ENCODE measurements at regions not wholly inside any gene's neighbourhood (a gene's known extent, or its start where the extent isn't known, plus 50 kb on each side); places are given as distances from the start of the nearest gene placed in this dataset.
A peak's percentile ranks its signal among the peaks of the same experiment; 100 is the strongest.

- Histone ChIP-seq H3K36me3 (ENCODE audit: control insufficient read depth, insufficient read depth, low read length) (no peaks in the 10 kb centered on the region), H3K4me2 (ENCODE audit: insufficient read depth, low read length) (no peak overlapping the region), H3K4me3 (no peak overlapping the region), H3K4me1 (replicated peaks in 1 of 2; ENCODE audit: control insufficient read depth in 2 of 2, insufficient read depth in 2 of 2, low read length in 2 of 2) (peaks cover 0 to 15% of the 10 kb centered on the region in 2 experiments; a peak in 3 of 5 replicates), H3K9ac (ENCODE audit: insufficient read depth in 1 of 2, low read depth in 2 of 2, low read length in 2 of 2) (no peak overlapping the region), H3K9me3 (replicated peaks; ENCODE audit: control insufficient read depth, insufficient read depth, low read depth, low read length) (no peaks in the 10 kb centered on the region), H4K20me1 (replicated peaks; ENCODE audit: control insufficient read depth, insufficient read depth, low read length) (no peaks in the 10 kb centered on the region), H3K79me2 (ENCODE audit: control insufficient read depth, insufficient read depth, low read length) (no peaks in the 10 kb centered on the region), H2AFZ (ENCODE audit: low read depth, low read length) (peak overlapping the region; percentile 16; the same call in 1 of the 2 replicates), H3K27ac (ENCODE audit: extremely low read depth, low read depth, low read length) (no peak overlapping the region), H3K9me1 (ENCODE audit: control insufficient read depth, insufficient read depth, low read length) (no peaks in the 10 kb centered on the region), H3K27me3 (ENCODE audit: control insufficient read depth in 2 of 2, insufficient read depth in 2 of 2, low read length in 2 of 2) (no peaks in the 10 kb centered on the region)
- no peak for FAIRE-seq
- no peak for ATAC-seq
- CTCF ChIA-PET (ENCODE audit: low intra/inter-chr PET ratio), result no interaction called here
- WGBS (ENCODE audit: insufficient coverage, low coverage, missing lambda C conversion rate), result 39% methylated on average over 3 of the region's 3 CpGs
- intact Hi-C loops (cut with micrococcal nuclease) (no loop called here), in situ Hi-C loops (cut with MboI) (no loop called here)
- TF ChIP-seq KAT7 (CRISPR knock-in tag; IDR thresholded peaks at IDR 0.05; ENCODE audit: borderline replicate concordance) (no peak), PCBP2 (IDR thresholded peaks at IDR 0.05; ENCODE audit: low read depth, low read length, poor library complexity, severe bottlenecking) (no peak), NUFIP1 (IDR thresholded peaks at IDR 0.05; ENCODE audit: partially characterized antibody) (no peak), ZFP1 (CRISPR knock-in tag; IDR thresholded peaks at IDR 0.05) (no peak), RBM15 (IDR thresholded peaks at IDR 0.05; ENCODE audit: insufficient read depth, low read length) (no peak), PHF20 (IDR thresholded peaks at IDR 0.05; ENCODE audit: partially characterized antibody) (no peak), ZNF561 (CRISPR knock-in tag; conservative IDR thresholded peaks at IDR 0.05) (no peak), FIP1L1 (IDR thresholded peaks at IDR 0.05; ENCODE audit: low read depth, low read length, poor library complexity, severe bottlenecking) (no peak), C11orf30 (IDR thresholded peaks at IDR 0.05; ENCODE audit: low read depth) (no peak), HSF4 (CRISPR knock-in tag; IDR thresholded peaks at IDR 0.05; ENCODE audit: borderline replicate concordance) (no peak), BCL6 (CRISPR knock-in tag; IDR thresholded peaks at IDR 0.05) (no peak), ZKSCAN3 (CRISPR knock-in tag; IDR thresholded peaks at IDR 0.05) (no peak), ZNF212 (CRISPR knock-in tag; IDR thresholded peaks at IDR 0.05) (no peak), DPF2 (IDR thresholded peaks at IDR 0.05) (no peak), ZKSCAN1 (IDR thresholded peaks at IDR 0.05; ENCODE audit: low read depth, low read length) (no peak)
- TF ChIP-seq, protein P1, sequence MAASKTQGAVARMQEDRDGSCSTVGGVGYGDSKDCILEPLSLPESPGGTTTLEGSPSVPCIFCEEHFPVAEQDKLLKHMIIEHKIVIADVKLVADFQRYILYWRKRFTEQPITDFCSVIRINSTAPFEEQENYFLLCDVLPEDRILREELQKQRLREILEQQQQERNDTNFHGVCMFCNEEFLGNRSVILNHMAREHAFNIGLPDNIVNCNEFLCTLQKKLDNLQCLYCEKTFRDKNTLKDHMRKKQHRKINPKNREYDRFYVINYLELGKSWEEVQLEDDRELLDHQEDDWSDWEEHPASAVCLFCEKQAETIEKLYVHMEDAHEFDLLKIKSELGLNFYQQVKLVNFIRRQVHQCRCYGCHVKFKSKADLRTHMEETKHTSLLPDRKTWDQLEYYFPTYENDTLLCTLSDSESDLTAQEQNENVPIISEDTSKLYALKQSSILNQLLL (CRISPR knock-in tag; IDR thresholded peaks at IDR 0.05; ENCODE audit: borderline replicate concordance), result no peak
- TF ChIP-seq, protein P2, sequence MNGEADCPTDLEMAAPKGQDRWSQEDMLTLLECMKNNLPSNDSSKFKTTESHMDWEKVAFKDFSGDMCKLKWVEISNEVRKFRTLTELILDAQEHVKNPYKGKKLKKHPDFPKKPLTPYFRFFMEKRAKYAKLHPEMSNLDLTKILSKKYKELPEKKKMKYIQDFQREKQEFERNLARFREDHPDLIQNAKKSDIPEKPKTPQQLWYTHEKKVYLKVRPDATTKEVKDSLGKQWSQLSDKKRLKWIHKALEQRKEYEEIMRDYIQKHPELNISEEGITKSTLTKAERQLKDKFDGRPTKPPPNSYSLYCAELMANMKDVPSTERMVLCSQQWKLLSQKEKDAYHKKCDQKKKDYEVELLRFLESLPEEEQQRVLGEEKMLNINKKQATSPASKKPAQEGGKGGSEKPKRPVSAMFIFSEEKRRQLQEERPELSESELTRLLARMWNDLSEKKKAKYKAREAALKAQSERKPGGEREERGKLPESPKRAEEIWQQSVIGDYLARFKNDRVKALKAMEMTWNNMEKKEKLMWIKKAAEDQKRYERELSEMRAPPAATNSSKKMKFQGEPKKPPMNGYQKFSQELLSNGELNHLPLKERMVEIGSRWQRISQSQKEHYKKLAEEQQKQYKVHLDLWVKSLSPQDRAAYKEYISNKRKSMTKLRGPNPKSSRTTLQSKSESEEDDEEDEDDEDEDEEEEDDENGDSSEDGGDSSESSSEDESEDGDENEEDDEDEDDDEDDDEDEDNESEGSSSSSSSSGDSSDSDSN (IDR thresholded peaks at IDR 0.05; ENCODE audit: borderline replicate concordance in 1 of 2, low read depth in 2 of 2, low read length in 2 of 2), result no peak
- no peak for DNase-seq (ENCODE audit: extremely low read depth in 1 of 4, low spot score in 3 of 4)
- no TSS peak for BruUV-seq (replicated peaks)
- POLR2A ChIA-PET, result no interaction called here
These were observed 197.5 kb upstream of the MAN1A1 start for GRCh38 chr6:119547024-119547423.
